ENCODE measurements at regions not wholly inside any gene's neighbourhood (a gene's known extent, or its start where the extent isn't known, plus 50 kb on each side); places are given as distances from the start of the nearest gene placed in this dataset.

GRCh38 chr5:167893271-167893670 lies 398.2 kb upstream of the WWC1 start:
- Histone ChIP-seq H3K36me3 (ENCODE audit: control insufficient read depth in 1 of 2, insufficient read depth in 2 of 2, low read length in 1 of 2) (no peaks in the 10 kb centered on the region), H3K9me3 (ENCODE audit: control insufficient read depth, low read length) (peaks cover 2% of the 10 kb centered on the region), H3K4me3 (ENCODE audit: low read length in 2 of 2) (no peak overlapping the region), H3K27me3 (ENCODE audit: control insufficient read depth in 1 of 2, insufficient read depth in 2 of 2, low read length in 1 of 2) (no peaks in the 10 kb centered on the region), H3K4me1 (ENCODE audit: control insufficient read depth in 1 of 2, insufficient read depth in 2 of 2, low read length in 2 of 2) (no peaks in the 10 kb centered on the region), H3K27ac (ENCODE audit: low read depth in 1 of 2, low read length in 2 of 2) (no peak overlapping the region)
- WGBS, 2 donors = 46 to 50% methylated on average over 7 of the region's 7 CpGs
- intact Hi-C loops (cut with DNase I) = no loop called here
- ATAC-seq (ENCODE audit: low FRiP score) (no peak), DNase-seq (no peak)

GRCh38 chr5:167894631-167895472 lies 396.6 kb upstream of the WWC1 start:
- intact Hi-C loops (cut with DNase I) = no loop called here
- DNase-seq = no peak

GRCh38 chr5:167895899-167896659 lies 395.4 kb upstream of the WWC1 start:
- Histone ChIP-seq H3K9me3 (ENCODE audit: control insufficient read depth, low read length) (peaks cover 2% of the 10 kb centered on the region), H3K4me3 (ENCODE audit: low read length in 2 of 2) (no peak overlapping the region), H3K27me3 (ENCODE audit: control insufficient read depth in 1 of 2, insufficient read depth in 2 of 2, low read length in 1 of 2) (no peaks in the 10 kb centered on the region), H3K4me1 (ENCODE audit: control insufficient read depth in 1 of 2, insufficient read depth in 2 of 2, low read length in 2 of 2) (no peaks in the 10 kb centered on the region), H3K27ac (ENCODE audit: low read depth in 1 of 2, low read length in 2 of 2) (no peak overlapping the region), H3K36me3 (ENCODE audit: control insufficient read depth in 1 of 2, insufficient read depth in 2 of 2, low read length in 1 of 2) (no peaks in the 10 kb centered on the region)
- intact Hi-C loops (cut with DNase I) = no loop called here
- WGBS, 2 donors = 89 to 91% methylated on average over 8 of the region's 8 CpGs
- no peak for ATAC-seq (ENCODE audit: low FRiP score)
- DNase-seq = no peak

More at GRCh38 chr5:167894631-167895472, 396.6 kb upstream of the WWC1 start:
- Histone ChIP-seq H3K9me3 (ENCODE audit: control insufficient read depth, low read length) (peaks cover 2% of the 10 kb centered on the region), H3K27ac (ENCODE audit: low read depth in 1 of 2, low read length in 2 of 2) (no peak overlapping the region), H3K36me3 (ENCODE audit: control insufficient read depth in 1 of 2, insufficient read depth in 2 of 2, low read length in 1 of 2) (no peaks in the 10 kb centered on the region), H3K4me3 (ENCODE audit: low read length in 2 of 2) (no peak overlapping the region), H3K4me1 (ENCODE audit: control insufficient read depth in 1 of 2, insufficient read depth in 2 of 2, low read length in 2 of 2) (no peaks in the 10 kb centered on the region), H3K27me3 (ENCODE audit: control insufficient read depth in 1 of 2, insufficient read depth in 2 of 2, low read length in 1 of 2) (no peaks in the 10 kb centered on the region)
- no peak for ATAC-seq (ENCODE audit: low FRiP score)
- WGBS, 2 donors = 90 to 92% methylated on average over 4 of the region's 4 CpGs

- DNase-seq (no peak), ATAC-seq (ENCODE audit: low FRiP score) (no peak)
- Histone ChIP-seq H3K27me3 (ENCODE audit: control insufficient read depth in 1 of 2, insufficient read depth in 2 of 2, low read length in 1 of 2) (no peaks in the 10 kb centered on the region), H3K27ac (ENCODE audit: low read depth in 1 of 2, low read length in 2 of 2) (no peak overlapping the region), H3K36me3 (ENCODE audit: control insufficient read depth in 1 of 2, insufficient read depth in 2 of 2, low read length in 1 of 2) (no peaks in the 10 kb centered on the region), H3K4me3 (ENCODE audit: low read length in 2 of 2) (no peak overlapping the region), H3K9me3 (ENCODE audit: control insufficient read depth, low read length) (no peaks in the 10 kb centered on the region), H3K4me1 (ENCODE audit: control insufficient read depth in 1 of 2, insufficient read depth in 2 of 2, low read length in 2 of 2) (no peaks in the 10 kb centered on the region)
- 92 to 94% methylated on average over 10 of the region's 10 CpGs for WGBS, 2 donors
- intact Hi-C loops (cut with DNase I) = no loop called here
Measured at GRCh38 chr5:167896814-167897213, 394.6 kb upstream of the WWC1 start.

GRCh38 chr5:167897371-167897770 lies 394.1 kb upstream of the WWC1 start:
- H3K9me3 ChIP-seq (ENCODE audit: control insufficient read depth, low read length) = no peaks in the 10 kb centered on the region
- DNase-seq (no peak), ATAC-seq (ENCODE audit: low FRiP score) (no peak)
- 89 to 96% methylated on average over 1 of the region's 1 CpG for WGBS, 2 donors
- H3K36me3 ChIP-seq (ENCODE audit: control insufficient read depth in 1 of 2, insufficient read depth in 2 of 2, low read length in 1 of 2) = no peaks in the 10 kb centered on the region
- H3K27ac ChIP-seq (ENCODE audit: low read depth in 1 of 2, low read length in 2 of 2) = no peak overlapping the region
- H3K27me3 ChIP-seq (ENCODE audit: control insufficient read depth in 1 of 2, insufficient read depth in 2 of 2, low read length in 1 of 2) = peaks cover 0 to 2% of the 10 kb centered on the region in 2 donors
- no peaks in the 10 kb centered on the region for H3K4me1 ChIP-seq (ENCODE audit: control insufficient read depth in 1 of 2, insufficient read depth in 2 of 2, low read length in 2 of 2)
- H3K4me3 ChIP-seq (ENCODE audit: low read length in 2 of 2) = no peak overlapping the region
- intact Hi-C loops (cut with DNase I) = no loop called here

- Histone ChIP-seq H3K4me3 (ENCODE audit: low read length in 2 of 2) (no peak overlapping the region), H3K4me1 (ENCODE audit: control insufficient read depth in 1 of 2, insufficient read depth in 2 of 2, low read length in 2 of 2) (no peaks in the 10 kb centered on the region), H3K27ac (ENCODE audit: low read depth in 1 of 2, low read length in 2 of 2) (no peak overlapping the region), H3K9me3 (ENCODE audit: control insufficient read depth, low read length) (no peaks in the 10 kb centered on the region), H3K36me3 (ENCODE audit: control insufficient read depth in 1 of 2, insufficient read depth in 2 of 2, low read length in 1 of 2) (no peaks in the 10 kb centered on the region), H3K27me3 (ENCODE audit: control insufficient read depth in 1 of 2, insufficient read depth in 2 of 2, low read length in 1 of 2) (peaks cover 0 to 2% of the 10 kb centered on the region in 2 donors)
- 65 to 71% methylated on average over 6 of the region's 6 CpGs for WGBS, 2 donors
- ATAC-seq (ENCODE audit: low FRiP score) = no peak
- intact Hi-C loops (cut with DNase I) = no loop called here
- DNase-seq = no peak
Measured at GRCh38 chr5:167898361-167899042, 392.9 kb upstream of the WWC1 start.

GRCh38 chr5:167899490-167900070 lies 391.9 kb upstream of the WWC1 start:
- intact Hi-C loops (cut with DNase I) = no loop called here

GRCh38 chr5:167900340-167900935 lies 391.0 kb upstream of the WWC1 start:
- intact Hi-C loops (cut with DNase I) = no loop called here
- Histone ChIP-seq H3K9me3 (ENCODE audit: control insufficient read depth, low read length) (no peaks in the 10 kb centered on the region), H3K27me3 (ENCODE audit: control insufficient read depth in 1 of 2, insufficient read depth in 2 of 2, low read length in 1 of 2) (peaks cover 0 to 2% of the 10 kb centered on the region in 2 donors), H3K27ac (ENCODE audit: low read depth in 1 of 2, low read length in 2 of 2) (no peak overlapping the region), H3K4me3 (ENCODE audit: low read length in 2 of 2) (no peak overlapping the region), H3K36me3 (ENCODE audit: control insufficient read depth in 1 of 2, insufficient read depth in 2 of 2, low read length in 1 of 2) (no peaks in the 10 kb centered on the region), H3K4me1 (ENCODE audit: control insufficient read depth in 1 of 2, insufficient read depth in 2 of 2, low read length in 2 of 2) (no peaks in the 10 kb centered on the region)
- DNase-seq = no peak
- WGBS, 2 donors = 81 to 86% methylated on average over 6 of the region's 6 CpGs
- no peak for ATAC-seq (ENCODE audit: low FRiP score)

More at GRCh38 chr5:167899490-167900070, 391.9 kb upstream of the WWC1 start:
- peaks cover 0 to 2% of the 10 kb centered on the region in 2 donors for H3K27me3 ChIP-seq (ENCODE audit: control insufficient read depth in 1 of 2, insufficient read depth in 2 of 2, low read length in 1 of 2)
- whole genome bisulfite sequencing, 2 donors = 78 to 83% methylated on average over 8 of the region's 8 CpGs
- H3K4me3 ChIP-seq (ENCODE audit: low read length in 2 of 2) = no peak overlapping the region
- no peak for DNase-seq
- H3K36me3 ChIP-seq (ENCODE audit: control insufficient read depth in 1 of 2, insufficient read depth in 2 of 2, low read length in 1 of 2) = no peaks in the 10 kb centered on the region
- H3K4me1 ChIP-seq (ENCODE audit: control insufficient read depth in 1 of 2, insufficient read depth in 2 of 2, low read length in 2 of 2) = no peaks in the 10 kb centered on the region
- ATAC-seq (ENCODE audit: low FRiP score) = no peak
- H3K27ac ChIP-seq (ENCODE audit: low read depth in 1 of 2, low read length in 2 of 2) = no peak overlapping the region
- H3K9me3 ChIP-seq (ENCODE audit: control insufficient read depth, low read length) = no peaks in the 10 kb centered on the region

Measured in aorta (tissue), 5 donors.